ENCODE measurements at regions not wholly inside any gene's neighbourhood (a gene's known extent, or its start where the extent isn't known, plus 50 kb on each side); places are given as distances from the start of the nearest gene placed in this dataset.

DNA sequence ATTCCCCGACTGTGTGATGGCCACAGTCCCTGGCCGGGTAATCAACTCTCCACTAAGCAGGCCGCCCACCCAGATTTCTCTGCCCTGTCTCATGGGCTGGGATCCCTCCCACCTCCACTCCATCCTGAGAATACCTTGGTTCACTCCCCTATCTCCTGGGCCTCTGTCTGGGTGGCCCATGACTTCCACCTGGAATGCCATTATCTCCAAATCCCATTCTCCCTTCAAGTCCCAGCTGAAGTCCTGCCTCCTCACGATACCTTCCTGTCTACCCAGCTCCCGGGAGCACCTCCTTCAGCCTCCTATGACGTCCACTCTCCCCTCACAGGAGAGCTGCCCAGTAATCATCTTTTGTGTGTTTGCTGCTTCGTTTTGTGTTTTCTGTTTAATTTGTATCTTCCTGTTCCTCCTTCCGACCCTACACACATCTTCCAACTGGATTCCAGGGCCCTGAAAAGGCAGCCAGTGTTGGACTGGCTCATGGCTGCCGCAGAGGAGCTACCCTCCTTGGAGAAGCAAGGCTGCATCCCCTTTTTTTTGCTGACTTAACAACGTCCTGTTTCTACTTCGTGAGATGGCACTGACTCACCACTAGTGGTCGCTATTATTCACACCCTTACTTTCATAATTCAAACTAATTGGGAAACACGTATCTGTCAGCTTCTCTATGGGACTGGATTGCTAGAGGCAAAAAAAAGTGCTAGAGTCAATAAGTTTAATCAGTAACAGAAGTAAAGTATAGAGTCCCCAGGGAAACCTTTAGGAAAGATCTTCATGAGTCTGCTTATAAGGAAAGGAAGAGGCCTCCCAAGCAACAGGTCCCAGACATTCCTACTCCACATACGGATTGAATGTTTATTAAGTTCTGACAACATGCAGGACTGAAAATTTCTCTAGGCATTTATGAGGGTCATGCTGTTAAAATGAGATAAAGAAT lies 171.9 kb upstream of the GATA6 start:
- DNase-seq (ENCODE audit: low spot score), result peak; percentile 73

DNA sequence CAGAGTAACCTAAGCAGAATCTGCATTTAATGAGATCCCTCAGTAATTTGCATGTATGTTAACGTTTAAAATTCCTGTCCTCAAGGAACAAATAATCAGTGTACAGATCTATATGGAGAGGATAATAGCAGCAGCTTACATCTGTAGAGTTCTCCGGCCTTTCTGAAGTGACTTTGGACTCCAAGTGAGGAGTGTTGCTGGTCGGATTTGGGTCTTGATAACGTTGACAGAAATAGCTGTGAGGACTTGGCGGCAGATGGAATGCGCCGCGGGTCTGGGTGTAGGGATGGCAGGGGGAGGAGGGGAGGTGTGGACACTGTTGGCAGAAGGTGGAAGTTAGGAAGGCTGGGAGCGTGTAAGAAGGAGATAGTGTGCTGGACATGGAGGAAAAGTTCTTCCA lies 170.9 kb upstream of the GATA6 start:
- DNase-seq (ENCODE audit: low spot score), result no peak

DNA sequence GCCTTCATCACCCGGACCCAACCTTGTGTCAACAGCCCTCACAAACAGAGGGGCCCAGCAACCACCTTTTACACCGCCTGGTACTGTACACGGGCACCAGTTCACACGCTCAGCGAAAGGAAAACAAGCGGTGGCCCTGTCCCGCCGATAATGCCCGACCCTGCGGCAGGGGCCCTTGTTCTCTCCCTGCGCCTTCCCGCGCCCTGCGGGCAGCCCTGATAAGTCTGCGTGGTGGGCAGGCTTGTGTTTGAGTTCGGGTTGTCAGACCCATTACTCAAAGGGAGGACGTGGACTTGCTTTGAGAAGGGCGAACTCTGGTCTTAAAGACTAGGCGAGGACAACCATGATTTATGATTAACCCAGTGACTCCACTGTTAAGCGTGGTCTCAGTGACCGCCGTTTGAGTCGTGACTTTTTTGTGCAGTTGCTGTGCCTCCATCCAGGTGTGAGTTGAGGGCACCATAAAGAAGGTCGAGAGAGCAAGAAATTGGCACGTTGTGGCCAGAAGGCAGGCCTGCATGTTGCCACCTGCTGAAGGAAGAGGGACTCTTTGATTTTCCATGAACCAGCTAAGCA lies 167.4 kb upstream of the GATA6 start:
- DNase-seq (ENCODE audit: low spot score), result no peak

DNA sequence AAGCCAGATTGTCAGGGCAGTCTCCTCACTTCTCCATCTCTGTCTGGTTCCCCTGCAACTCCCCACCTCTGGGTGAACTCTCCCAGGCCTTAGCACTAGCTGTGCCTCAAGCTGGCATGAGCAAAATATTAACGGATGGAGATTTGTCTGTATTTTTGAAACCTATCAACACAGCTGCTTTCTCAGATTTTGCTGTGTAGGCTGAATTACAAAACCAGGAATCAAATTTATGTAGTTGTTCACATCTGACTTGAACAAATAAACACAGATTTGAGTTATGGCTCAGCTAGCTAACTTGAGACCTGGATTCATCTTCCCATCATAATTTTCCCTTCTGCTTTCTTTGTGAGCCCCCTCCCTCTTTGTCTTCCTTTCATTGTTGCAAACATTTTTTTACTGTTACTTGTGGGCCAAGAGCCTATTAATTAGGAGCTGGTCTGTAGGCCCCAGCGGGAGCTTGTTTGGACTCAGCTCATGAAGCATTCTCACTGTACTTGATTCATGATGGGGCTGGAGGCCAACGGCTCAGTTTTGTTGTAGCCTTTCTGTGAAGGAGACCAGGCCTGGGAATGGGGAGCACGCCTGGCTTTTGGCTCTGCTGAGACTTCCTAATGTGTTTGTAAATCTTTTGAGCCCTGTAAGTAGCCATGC lies 164.1 kb upstream of the GATA6 start:
- no peak for DNase-seq (ENCODE audit: low spot score)

DNA sequence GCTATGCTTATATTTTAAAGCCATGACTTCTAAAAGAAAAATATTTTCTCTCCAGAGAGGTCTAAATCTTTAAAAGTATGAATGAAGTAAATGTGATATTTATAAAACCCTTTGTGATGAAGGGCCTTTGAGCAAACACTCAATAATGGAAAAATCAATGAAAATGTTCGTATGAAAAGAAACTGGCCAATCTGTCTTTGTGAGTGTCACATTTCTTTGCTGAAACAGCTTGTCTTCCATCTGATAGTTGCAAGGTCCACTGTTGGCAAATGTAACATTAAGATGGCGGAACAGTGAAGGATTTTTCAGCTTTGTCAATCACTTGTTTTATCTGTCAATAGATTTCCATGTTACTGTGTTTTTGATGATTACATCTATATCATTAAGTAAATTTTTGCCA lies 162.9 kb upstream of the GATA6 start:
- no peak for DNase-seq (ENCODE audit: low spot score)

DNA sequence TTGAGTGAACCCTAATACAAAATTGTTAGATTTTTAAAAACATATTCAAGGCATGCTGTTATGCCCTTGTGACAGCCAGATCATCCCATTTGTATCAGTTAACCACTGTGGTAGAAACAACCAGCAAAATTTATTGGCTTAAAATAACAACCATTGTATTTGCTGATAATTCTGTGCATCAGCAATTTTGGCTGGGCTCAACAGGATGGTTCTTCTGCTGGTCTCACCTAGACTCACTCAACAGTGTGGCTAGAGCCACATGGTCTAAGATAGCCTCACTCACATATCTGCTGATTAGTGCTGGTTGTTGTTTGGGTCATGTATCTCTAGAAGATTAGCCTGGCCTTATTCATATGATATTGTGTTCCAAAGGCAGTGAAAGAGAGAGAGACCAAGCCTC lies 160.1 kb upstream of the GATA6 start:
- no peak for DNase-seq (ENCODE audit: low spot score)

DNA sequence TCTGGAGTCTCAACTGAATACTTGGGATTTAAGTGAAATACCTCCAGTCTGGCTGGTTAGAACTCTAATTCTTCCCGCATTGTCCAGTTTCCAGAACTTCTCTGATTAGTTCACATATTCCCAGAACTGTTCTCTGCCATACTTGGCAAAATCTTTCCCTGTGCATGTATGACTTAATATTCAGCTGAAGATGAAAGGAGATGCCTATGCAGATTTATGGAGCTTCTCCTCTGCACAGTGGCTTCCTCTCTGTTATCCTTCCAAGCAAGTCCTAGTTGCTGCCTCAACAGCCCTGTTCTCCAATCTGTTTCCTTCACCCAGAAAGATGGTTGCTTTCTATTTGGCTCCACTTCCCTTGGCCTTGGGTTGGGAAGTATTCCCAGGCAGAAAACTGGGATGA lies 155.4 kb upstream of the GATA6 start:
- DNase-seq (ENCODE audit: low spot score), result no peak

DNA sequence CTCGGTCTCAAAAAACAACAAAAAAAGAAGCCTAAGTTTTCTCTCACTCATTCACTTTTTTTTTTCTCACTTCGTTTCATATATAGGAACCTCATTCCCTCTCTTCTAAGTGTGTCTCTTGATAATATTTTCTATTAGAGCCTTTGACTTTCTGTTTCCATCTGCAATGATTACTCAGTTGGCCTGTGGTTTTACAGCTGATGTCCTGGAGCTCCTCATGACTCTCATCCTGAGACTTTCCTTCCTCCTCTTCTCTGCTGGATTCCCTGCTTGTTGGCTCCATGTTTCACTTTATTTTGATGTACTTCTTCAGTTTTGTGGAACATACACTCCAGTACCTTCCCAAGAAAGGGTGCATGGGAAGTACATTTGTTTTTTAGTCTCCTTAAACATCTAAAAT lies 154.2 kb upstream of the GATA6 start:
- no peak for DNase-seq (ENCODE audit: low spot score)

DNA sequence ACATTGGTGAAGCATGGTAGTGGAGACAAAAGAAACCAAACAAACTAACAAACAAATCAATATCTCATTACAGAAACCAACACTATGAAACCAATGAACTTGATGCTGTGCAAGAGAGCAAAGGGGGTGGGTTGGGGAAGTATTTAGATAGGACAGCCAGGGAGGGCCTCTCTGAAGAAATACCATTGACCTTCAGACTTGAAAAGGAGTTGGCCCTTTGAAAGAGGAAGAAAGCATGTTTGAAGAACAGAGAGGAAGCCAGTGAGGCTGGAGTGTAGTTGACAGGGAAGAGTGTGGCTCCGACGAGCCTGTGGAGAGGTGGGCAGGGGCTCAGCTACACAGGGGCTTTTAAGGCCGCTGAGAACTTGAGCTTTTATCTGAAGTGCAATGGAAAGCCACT lies 151.0 kb upstream of the GATA6 start:
- no peak for DNase-seq (ENCODE audit: low spot score)

DNA sequence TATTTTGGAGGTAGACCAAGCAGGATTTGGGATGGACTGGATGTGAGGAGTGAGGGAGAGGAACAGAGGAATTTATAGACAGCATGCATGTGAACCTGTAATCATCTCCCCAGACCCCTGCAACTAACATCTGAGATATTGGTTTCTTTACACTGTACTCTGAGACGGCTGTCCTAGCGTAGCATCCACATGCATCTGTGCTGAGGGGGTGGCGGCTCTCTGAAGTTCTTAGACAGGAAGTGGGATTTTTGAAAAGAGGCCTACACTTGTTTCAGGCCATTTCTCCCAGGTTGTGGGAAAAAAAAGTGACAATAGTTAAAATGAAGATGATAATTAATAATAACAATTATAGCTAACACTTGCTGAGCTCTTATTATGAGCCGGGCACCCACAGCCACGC lies 150.2 kb upstream of the GATA6 start:
- no peak for DNase-seq (ENCODE audit: low spot score)

DNA sequence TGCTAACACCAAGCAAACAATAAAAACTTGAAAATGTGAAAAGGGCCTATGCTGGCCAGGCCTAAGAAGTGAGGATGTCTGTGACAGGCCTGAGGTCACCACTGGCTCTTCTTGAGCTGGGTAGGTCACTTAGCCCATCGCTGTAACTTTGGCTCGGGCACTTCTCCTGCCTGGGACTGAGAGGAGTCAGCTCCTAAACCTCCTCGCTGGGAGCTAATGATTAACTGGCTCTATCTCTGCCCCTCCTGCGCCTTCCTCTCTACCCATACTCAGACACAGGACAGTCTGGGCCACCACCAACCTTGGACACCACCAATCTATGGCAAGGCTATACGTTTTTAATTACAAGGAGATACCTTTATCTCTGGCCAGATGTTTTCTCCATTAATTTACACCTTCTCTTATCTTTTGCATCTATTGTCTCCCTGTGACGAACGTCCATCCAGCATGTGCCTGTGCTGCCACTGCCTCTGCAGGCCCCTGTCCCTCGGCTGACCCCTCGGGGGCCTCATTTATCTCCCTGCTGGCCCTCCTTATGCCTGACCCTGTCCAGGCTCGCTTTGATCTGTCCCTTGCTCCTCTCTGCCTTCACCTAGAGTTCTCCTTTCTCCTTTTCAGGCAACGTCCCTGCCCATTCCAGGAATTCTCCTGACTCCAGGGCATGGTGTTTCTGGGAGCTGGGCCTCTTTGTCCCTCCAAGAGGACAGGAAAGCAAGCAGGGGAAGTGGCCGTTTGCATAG lies 149.1 kb upstream of the GATA6 start:
- DNase-seq (ENCODE audit: low spot score), result no peak

DNA sequence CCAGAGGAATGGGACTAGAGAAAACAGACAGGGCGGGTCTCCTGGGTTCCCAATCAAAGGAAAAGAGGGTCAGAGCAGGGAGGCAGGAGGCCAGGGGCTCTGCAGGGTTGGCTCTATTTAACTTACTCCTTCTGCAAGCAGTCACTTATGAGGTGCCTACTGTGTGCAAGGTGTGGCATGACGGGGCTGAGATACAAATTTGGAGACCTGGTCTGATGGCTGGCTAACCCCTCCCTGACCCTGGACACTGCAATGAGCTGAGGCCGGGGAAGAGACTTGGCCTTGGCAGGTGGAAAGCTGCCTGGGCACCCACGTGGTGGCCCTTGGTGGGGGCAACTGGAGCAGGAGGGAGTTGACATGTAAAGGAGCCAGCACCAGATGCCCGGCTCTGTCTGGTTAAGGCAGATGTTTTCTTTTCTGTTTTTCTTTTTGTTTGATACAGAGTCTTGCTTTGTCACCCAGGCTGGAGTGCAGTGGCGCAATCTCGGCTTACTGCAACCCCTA lies 148.5 kb upstream of the GATA6 start:
- no peak for DNase-seq (ENCODE audit: low spot score)

DNA sequence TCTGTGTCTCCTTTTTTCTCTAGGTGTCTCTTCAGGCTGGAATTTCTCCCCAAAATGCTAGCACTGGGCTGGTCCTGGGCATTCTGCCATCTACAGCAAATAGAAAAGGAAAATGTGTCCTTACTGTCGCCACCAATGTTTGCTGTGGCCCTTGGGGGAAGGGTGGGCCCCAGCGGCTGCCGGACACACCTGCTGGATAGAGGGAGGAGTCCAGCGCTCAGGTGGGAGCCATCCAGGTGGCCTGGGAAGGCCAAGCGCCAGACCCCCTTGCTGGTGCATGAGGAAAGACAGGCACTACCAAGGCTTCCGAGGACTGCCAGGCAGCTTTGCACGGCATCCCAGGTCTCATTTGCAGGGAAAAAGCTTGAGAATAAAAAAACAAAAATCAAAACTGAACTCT lies 147.7 kb upstream of the GATA6 start:
- DNase-seq (ENCODE audit: low spot score), result no peak

DNA sequence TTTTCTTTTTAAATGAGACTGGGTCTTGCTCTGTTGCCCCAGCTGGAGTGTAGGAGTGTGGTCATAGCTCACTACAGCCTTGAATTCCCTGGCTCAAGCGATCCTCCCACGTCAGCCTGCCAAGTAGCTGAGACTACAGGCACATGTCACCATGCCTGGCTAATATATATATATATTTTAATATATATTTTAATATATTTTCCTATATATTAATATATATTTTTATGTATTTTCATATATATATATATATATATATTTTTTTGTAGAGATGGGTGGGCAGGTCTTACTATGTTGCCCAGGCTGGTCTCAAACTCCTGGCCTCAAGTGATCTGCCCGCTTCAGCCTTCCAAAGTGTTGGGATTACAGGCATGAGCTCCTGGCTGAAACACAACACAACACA lies 144.5 kb upstream of the GATA6 start:
- no peak for DNase-seq (ENCODE audit: low spot score)

DNA sequence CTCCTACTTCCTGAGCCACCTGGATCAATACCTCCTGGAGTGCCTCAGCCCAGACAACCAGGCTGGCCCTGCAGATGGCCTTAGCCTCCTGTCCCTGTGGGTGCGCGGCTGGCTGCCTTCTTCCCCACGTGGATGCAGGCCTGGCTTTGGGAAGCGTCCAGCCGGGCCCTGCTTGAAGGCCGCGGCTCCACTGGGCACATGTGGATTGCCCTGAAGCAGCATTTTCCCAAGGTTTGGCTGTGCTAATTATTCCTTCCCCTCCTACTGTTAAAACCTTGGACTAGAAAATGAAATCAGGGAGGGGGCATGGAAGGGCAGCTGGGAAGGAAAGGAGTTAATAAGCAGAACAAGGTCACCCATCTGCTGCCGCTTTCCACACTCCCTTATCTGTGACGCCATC lies 143.0 kb upstream of the GATA6 start:
- DNase-seq (ENCODE audit: low spot score), result no peak

DNA sequence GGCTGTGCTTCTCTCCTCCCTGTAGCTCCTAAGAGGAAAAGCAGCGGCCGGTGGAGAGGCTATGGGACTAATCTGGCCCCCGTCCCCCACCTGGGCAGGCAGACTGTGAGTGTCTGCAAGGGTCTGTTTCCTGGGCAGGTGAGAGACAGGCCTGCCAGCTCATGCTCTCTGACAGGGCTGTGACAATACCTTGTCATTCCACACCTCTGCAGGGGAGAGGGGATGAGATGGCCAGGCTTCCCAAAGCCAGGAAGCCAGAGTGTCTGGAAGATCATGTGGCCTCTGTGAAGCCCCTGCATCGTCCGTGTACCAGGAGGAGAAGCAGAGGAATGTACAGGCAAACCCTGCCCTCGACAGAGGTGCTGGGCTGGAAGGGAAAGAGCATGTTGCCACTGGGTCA lies 142.5 kb upstream of the GATA6 start:
- no peak for DNase-seq (ENCODE audit: low spot score)

DNA sequence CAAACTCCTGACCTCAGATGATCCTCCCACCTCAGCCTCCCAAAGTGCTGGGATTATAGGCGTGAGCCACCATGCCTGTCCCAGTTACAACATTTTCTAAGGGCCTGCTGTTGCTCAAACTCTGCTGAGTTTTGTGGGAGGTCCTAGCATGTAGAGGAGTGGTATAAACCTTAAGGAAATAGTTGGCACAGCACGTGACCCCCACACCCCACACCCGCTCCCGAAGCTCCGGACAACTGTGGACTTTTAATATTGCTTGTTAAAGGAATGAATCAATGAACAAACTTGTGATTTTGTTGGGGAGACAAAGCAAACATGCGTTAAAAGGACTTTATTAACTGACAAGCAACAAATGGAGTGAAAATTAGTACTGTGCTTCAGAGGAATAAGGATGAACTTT lies 137.8 kb upstream of the GATA6 start:
- DNase-seq (ENCODE audit: low spot score), result no peak

DNA sequence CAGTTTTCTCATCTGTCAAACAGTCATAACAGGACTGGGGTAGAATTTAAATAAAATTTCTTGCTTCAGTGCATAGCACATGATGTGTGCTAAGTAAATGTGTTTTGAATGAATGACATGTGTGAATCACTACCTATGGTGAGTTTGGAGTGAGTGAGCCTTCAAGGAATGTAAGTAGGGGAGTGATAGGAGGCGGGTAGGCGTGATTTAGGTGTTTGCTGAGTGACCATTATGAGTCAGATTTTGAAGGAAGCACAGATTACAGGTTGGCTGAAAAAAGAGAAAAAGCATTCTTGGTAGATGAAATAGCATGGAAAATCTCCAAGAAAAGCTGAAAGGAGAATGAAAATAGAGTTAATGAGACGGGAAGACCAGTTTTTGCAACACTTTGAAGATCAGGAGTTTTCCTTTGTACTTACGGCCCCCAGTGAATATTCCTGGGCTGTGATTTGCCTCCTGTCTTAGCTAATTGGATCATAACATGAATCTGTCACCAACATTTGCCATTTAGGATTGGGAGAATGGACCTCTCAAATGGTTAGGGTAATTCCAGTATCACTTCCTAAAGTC lies 136.9 kb upstream of the GATA6 start:
- no peak for DNase-seq (ENCODE audit: low spot score)

DNA sequence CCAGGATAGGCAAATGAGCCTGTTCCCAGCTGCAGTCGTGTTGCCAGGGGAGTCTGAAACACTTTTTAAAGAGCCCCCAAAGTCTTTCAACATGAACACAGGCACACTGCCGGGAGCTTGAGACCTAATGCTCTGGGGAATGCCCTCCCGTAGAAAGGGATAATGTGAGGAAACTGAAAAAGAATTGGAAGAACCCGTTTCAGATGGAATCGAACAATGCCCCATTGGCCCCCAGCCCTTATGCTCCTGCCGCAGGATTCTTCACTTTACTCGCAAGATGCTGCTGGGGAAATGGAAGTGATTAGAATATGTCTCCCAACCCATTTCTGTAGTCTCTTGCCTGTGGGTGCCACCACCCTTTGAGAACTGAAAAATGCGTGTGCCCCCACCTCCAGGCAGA lies 136.3 kb upstream of the GATA6 start:
- DNase-seq (ENCODE audit: low spot score), result no peak

DNA sequence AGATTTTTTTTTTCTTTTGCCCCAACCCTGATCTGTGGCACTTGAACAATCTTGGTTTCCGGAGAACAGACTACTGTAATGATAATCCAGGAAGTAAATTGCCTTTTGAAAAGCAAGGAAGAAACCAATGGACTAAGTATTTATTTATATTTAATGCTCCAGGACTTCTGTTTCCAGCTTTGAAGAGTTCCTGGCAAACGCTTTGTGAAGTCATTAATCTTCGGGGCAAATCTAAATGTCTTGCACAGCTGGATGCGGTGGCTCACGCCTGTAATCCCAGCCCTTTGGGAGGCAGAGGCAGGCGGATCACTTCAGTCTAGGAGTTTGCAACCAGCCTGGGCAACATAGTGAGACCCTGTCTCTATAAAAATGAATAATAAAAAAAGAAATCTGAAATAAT lies 135.1 kb upstream of the GATA6 start:
- DNase-seq (ENCODE audit: low spot score), result no peak

DNA sequence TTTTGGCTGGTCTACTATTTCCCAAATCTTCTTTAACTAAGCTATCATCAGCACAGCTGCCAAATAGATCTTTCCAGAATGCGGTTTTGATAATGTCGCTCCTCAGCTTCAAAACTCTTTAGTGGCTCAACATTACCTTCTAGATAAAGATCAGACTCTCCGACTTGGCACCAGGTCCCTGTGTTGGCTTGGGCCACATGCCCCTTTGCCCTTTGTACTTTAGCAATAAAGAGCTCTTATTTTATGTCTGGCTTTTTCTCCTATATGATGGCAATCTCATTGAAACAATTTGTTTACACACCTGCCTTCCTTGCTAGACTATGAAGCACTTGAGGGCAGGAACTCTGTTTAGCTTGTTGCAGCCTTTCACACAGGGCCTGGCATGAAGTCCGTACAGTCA lies 128.9 kb upstream of the GATA6 start:
- DNase-seq (ENCODE audit: low spot score), result no peak

DNA sequence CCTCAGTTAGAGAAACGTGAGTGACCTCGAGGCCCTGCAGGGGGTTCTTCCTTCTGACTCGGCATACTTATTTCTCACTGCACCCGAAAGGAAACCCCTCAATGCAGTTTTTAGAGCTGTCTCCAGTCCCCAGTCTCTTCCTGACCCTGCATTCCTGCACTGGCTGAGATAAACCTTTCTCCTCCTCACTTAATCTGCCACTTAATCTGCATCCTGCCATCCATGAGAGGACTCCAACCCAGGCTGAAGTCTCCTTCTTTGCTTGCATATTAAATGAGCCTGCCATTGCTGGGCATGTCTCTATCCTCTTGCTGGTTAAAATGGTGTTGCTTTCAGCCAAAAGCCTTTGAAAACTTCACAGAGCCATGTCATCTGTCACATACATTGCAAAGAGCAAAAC lies 125.6 kb upstream of the GATA6 start:
- no peak for DNase-seq (ENCODE audit: low spot score)

Data from D341Med (cell line).